Ascending aorta (tissue), 2 donors: ENCODE measurements at regions not wholly inside any gene's neighbourhood (a gene's known extent, or its start where the extent isn't known, plus 50 kb on each side); places are given as distances from the start of the nearest gene placed in this dataset.

ENCODE experiments used
- DNase-seq, 2 donors: peaks; one replicate each; pipeline ENCODE4 v3.0.0-alpha.2; 2019; ENCODE audit warnings: low spot score in 2 of 2
- H3K27ac ChIP-seq, 2 donors: fragments of 200-600 bp; sonication (generic); one replicate each; pipeline ENCODE4 v1.5.1; 2016 to 2017; ENCODE audit warnings: mild to moderate bottlenecking in 1 of 2
- H3K27me3 ChIP-seq: fragments of 200-600 bp; sonication (generic); one replicate; pipeline ENCODE4 v1.5.1; 2017
- H3K36me3 ChIP-seq, 2 donors: fragments of 200-600 bp; sonication (generic); one replicate each; pipeline ENCODE4 v1.5.1; 2016
- H3K4me1 ChIP-seq, 2 donors: fragments of 200-600 bp; sonication (generic); one replicate each; pipeline ENCODE4 v1.5.1; 2016 to 2017; ENCODE audit warnings: mild to moderate bottlenecking in 1 of 2
- H3K4me3 ChIP-seq, 2 donors: fragments of 200-600 bp; sonication (generic); one replicate each; pipeline ENCODE4 v1.5.1; 2016 to 2017; ENCODE audit warnings: mild to moderate bottlenecking in 1 of 2
- H3K9me3 ChIP-seq, 2 donors: fragments of 200-600 bp; sonication (generic); one replicate each; pipeline ENCODE4 v1.5.1; 2016
- intact Hi-C: fragments of 100-400 bp; cut with DNase I; formaldehyde crosslinking; loops from one replicate; pipeline ENCODE4 v1.15.1; 2023
- TF ChIP-seq, protein P1 (sequence below), 3 experiments: fragments of 200-600 bp in 2 of 3; fragments of 450-650 bp in 1 of 3; sonication (generic) in 2 of 3; IDR thresholded peaks; one replicate each; pipeline ENCODE4 v1.5.1; 2016 to 2019; ENCODE audit warnings: antibody characterized with exemption in 3 of 3, mild to moderate bottlenecking in 1 of 3, moderate library complexity in 1 of 3

GRCh38 chr11:42112866-42113265 lies 653.4 kb upstream of the LRRC4C start:
- no peak overlapping the region for H3K4me3 ChIP-seq
- no peak for DNase-seq
- no peak overlapping the region for H3K27ac ChIP-seq
- H3K36me3 ChIP-seq: no peaks in the 10 kb centered on the region
- H3K4me1 ChIP-seq: no peaks in the 10 kb centered on the region
- TF ChIP-seq, protein P1, sequence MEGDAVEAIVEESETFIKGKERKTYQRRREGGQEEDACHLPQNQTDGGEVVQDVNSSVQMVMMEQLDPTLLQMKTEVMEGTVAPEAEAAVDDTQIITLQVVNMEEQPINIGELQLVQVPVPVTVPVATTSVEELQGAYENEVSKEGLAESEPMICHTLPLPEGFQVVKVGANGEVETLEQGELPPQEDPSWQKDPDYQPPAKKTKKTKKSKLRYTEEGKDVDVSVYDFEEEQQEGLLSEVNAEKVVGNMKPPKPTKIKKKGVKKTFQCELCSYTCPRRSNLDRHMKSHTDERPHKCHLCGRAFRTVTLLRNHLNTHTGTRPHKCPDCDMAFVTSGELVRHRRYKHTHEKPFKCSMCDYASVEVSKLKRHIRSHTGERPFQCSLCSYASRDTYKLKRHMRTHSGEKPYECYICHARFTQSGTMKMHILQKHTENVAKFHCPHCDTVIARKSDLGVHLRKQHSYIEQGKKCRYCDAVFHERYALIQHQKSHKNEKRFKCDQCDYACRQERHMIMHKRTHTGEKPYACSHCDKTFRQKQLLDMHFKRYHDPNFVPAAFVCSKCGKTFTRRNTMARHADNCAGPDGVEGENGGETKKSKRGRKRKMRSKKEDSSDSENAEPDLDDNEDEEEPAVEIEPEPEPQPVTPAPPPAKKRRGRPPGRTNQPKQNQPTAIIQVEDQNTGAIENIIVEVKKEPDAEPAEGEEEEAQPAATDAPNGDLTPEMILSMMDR (IDR thresholded peaks at IDR 0.05): no peak
- no peaks in the 10 kb centered on the region for H3K9me3 ChIP-seq
- intact Hi-C loops: no loop called here
- no peaks in the 10 kb centered on the region for H3K27me3 ChIP-seq

- Histone ChIP-seq H3K4me3 (no peak overlapping the region), H3K27me3 (no peaks in the 10 kb centered on the region), H3K4me1 (no peaks in the 10 kb centered on the region), H3K36me3 (no peaks in the 10 kb centered on the region), H3K27ac (no peak overlapping the region), H3K9me3 (no peaks in the 10 kb centered on the region)
- TF ChIP-seq, protein P1 (IDR thresholded peaks at IDR 0.05): no peak
- DNase-seq: no peak
- intact Hi-C loops: no loop called here
These were observed 655.5 kb upstream of the LRRC4C start for GRCh38 chr11:42114927-42115326.

DNA sequence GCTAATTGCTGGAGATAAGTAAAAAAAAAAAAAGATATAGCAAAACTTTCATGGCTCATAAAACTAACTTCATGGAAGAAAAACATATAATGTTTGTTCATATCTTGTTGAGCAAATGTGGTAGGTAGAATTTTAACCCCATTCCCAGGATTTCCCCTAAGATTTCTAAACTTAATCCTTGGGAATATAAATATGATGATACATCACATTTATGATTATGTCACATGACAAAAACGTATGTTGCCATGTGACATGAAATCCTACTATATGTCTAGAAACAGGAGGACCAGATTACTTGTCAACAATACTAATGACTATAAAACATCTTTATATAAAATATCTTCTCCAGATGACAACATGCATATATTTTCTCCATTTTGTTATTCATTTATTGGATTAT lies 679.0 kb upstream of the LRRC4C start:
- no peaks in the 10 kb centered on the region for H3K27me3 ChIP-seq
- no peak overlapping the region for H3K4me3 ChIP-seq
- no peak for DNase-seq
- no peaks in the 10 kb centered on the region for H3K9me3 ChIP-seq
- H3K4me1 ChIP-seq: no peaks in the 10 kb centered on the region
- no peaks in the 10 kb centered on the region for H3K36me3 ChIP-seq
- H3K27ac ChIP-seq: no peak overlapping the region
- intact Hi-C loops: no loop called here
- TF ChIP-seq, protein P1 (IDR thresholded peaks at IDR 0.05): no peak

- intact Hi-C loops: no loop called here
- H3K4me1 ChIP-seq: no peaks in the 10 kb centered on the region
- H3K36me3 ChIP-seq: no peaks in the 10 kb centered on the region
- no peaks in the 10 kb centered on the region for H3K27me3 ChIP-seq
- no peak overlapping the region for H3K4me3 ChIP-seq
- no peak for DNase-seq
- TF ChIP-seq, protein P1 (IDR thresholded peaks at IDR 0.05): no peak
- H3K9me3 ChIP-seq: no peaks in the 10 kb centered on the region
- H3K27ac ChIP-seq: no peak overlapping the region
These were observed 685.9 kb upstream of the LRRC4C start for GRCh38 chr11:42145311-42145710.

DNA sequence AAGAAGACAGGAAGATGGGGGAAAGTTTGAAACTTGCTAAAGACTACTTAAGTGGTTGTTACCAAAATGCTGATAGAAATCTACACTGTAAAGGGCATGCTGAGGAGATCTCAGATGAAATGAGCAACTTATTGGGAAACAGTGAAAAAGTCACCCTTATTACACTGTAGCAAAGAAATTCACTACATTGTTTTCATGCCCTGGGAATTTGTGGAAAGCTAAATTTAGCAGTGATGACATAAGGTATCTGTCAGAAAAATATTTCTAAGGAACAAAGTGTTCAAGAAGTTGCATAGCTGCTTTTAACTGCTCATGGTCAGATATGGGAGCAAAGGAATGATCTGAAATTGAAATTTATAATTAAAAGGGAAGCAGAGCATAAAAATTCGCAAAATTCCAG lies 702.4 kb upstream of the LRRC4C start:
- Histone ChIP-seq H3K36me3 (no peaks in the 10 kb centered on the region), H3K9me3 (peaks cover 0 to 3% of the 10 kb centered on the region in 2 donors), H3K27ac (no peak overlapping the region), H3K27me3 (no peaks in the 10 kb centered on the region), H3K4me1 (no peaks in the 10 kb centered on the region), H3K4me3 (no peak overlapping the region)
- intact Hi-C loops: no loop called here
- no peak for DNase-seq
- TF ChIP-seq, protein P1 (IDR thresholded peaks at IDR 0.05): no peak

- DNase-seq: no peak
These were observed 709.7 kb upstream of the LRRC4C start for GRCh38 chr11:42169191-42169590.

More at GRCh38 chr11:42169191-42169590, 709.7 kb upstream of the LRRC4C start:
- Histone ChIP-seq H3K36me3 (no peaks in the 10 kb centered on the region), H3K4me3 (no peak overlapping the region), H3K4me1 (no peaks in the 10 kb centered on the region), H3K27me3 (no peaks in the 10 kb centered on the region), H3K9me3 (no peaks in the 10 kb centered on the region), H3K27ac (no peak overlapping the region)
- intact Hi-C loops: no loop called here
- TF ChIP-seq, protein P1 (IDR thresholded peaks at IDR 0.05): no peak
